ENCODE measurements at regions not wholly inside any gene's neighbourhood (a gene's known extent, or its start where the extent isn't known, plus 50 kb on each side); places are given as distances from the start of the nearest gene placed in this dataset.

- TF ChIP-seq CEBPZ (IDR thresholded peaks at IDR 0.05; ENCODE audit: low read depth, low read length) (no peak), CUX1 (IDR thresholded peaks at IDR 0.05; ENCODE audit: insufficient replicate concordance, low read depth, low read length) (no peak), JUNB (IDR thresholded peaks at IDR 0.05) (no peak), HDAC2 (IDR thresholded peaks at IDR 0.05) (no peak), NR2F1 (conservative IDR thresholded peaks at IDR 0.05) (no peak), GABPA (IDR thresholded peaks at IDR 0.05; ENCODE audit: low read depth) (no peak), FOS (IDR thresholded peaks at IDR 0.05; ENCODE audit: borderline replicate concordance, extremely low read depth, insufficient read length) (no peak), HCFC1 (IDR thresholded peaks at IDR 0.05; ENCODE audit: low read length) (no peak)
- TF ChIP-seq, protein P1, sequence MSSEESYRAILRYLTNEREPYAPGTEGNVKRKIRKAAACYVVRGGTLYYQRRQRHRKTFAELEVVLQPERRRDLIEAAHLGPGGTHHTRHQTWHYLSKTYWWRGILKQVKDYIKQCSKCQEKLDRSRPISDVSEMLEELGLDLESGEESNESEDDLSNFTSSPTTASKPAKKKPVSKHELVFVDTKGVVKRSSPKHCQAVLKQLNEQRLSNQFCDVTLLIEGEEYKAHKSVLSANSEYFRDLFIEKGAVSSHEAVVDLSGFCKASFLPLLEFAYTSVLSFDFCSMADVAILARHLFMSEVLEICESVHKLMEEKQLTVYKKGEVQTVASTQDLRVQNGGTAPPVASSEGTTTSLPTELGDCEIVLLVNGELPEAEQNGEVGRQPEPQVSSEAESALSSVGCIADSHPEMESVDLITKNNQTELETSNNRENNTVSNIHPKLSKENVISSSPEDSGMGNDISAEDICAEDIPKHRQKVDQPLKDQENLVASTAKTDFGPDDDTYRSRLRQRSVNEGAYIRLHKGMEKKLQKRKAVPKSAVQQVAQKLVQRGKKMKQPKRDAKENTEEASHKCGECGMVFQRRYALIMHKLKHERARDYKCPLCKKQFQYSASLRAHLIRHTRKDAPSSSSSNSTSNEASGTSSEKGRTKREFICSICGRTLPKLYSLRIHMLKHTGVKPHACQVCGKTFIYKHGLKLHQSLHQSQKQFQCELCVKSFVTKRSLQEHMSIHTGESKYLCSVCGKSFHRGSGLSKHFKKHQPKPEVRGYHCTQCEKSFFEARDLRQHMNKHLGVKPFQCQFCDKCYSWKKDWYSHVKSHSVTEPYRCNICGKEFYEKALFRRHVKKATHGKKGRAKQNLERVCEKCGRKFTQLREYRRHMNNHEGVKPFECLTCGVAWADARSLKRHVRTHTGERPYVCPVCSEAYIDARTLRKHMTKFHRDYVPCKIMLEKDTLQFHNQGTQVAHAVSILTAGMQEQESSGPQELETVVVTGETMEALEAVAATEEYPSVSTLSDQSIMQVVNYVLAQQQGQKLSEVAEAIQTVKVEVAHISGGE (CRISPR knock-in tag; IDR thresholded peaks at IDR 0.05), result no peak
- TF ChIP-seq, protein P2, sequence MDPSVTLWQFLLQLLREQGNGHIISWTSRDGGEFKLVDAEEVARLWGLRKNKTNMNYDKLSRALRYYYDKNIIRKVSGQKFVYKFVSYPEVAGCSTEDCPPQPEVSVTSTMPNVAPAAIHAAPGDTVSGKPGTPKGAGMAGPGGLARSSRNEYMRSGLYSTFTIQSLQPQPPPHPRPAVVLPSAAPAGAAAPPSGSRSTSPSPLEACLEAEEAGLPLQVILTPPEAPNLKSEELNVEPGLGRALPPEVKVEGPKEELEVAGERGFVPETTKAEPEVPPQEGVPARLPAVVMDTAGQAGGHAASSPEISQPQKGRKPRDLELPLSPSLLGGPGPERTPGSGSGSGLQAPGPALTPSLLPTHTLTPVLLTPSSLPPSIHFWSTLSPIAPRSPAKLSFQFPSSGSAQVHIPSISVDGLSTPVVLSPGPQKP (IDR thresholded peaks at IDR 0.05; ENCODE audit: low read depth, low read length), result no peak
These were observed 1188.2 kb upstream of the FAM98A start (continued) for GRCh38 chr2:34787341-34787740.

All from GM12878 (cell line).